Keratinocyte (primary cell): ENCODE measurements at regions not wholly inside any gene's neighbourhood (a gene's known extent, or its start where the extent isn't known, plus 50 kb on each side); places are given as distances from the start of the nearest gene placed in this dataset.
"Not testable (repeated sequence)": the region's sequence is repeated elsewhere in the genome, so short reads cannot be mapped to it uniquely, and the experiment has no call there.

Experiments
- EZH2 ChIP-seq: IDR thresholded peaks from one replicate; pipeline ENCODE4 v1.6.1; 2012; ENCODE audit warnings: inconsistent platforms, mild to moderate bottlenecking, low read length, moderate library complexity
- TF ChIP-seq, protein P1 (sequence below), 3 experiments: IDR thresholded peaks in 1 of 3; conservative IDR thresholded peaks in 1 of 3; optimal IDR thresholded peaks in 1 of 3; 2 replicates in 2 of 3; 3 replicates in 1 of 3; pipeline versions ENCODE3 to v1.5.1; 2011; ENCODE audit warnings: low read length in 3 of 3, mild to moderate bottlenecking in 3 of 3, moderate library complexity in 2 of 3, control low read depth in 1 of 3, inconsistent platforms in 1 of 3; ENCODE audit not compliant: insufficient read depth in 2 of 3; ENCODE audit errors: extremely low read depth in 1 of 3

DNA sequence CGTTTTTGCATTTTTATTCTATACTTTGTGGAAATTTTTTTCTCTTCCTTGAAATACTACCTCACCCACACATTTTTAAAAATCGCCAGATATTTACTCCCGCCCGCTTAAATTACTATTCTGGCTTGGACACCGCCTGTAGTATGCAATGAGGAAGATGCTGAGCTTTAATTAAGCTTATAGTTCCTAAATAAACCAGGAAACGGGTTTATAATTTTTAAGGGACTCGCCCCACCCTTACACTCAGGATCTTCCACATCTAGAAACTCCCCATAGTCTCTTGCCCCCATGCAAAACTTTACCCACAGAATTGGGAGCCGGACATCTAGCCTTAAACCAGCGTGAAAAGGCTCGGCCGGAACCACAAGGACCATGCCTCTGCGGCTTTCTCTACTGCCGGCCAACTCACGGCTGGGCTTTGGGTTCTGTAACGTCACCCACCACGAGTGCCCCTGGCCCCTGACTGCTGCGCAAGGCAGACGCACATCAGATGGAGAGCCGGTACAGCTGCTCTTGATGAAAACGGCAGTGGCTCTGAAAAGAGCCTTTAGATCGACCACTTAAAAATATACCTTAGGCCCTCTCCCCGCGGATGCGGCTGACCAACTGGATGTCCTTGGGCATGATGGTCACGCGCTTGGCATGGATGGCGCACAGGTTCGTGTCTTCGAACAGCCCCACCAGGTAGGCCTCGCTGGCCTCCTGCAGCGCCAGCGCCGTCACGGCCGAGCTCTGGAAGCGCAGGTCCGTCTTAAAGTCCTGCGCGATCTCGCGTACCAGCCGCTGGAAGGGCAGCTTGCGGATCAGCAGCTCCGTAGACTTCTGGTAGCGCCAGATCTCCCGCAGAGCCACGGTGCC, 66.3 kb downstream of the FAM72B start:
- TF ChIP-seq, protein P1, sequence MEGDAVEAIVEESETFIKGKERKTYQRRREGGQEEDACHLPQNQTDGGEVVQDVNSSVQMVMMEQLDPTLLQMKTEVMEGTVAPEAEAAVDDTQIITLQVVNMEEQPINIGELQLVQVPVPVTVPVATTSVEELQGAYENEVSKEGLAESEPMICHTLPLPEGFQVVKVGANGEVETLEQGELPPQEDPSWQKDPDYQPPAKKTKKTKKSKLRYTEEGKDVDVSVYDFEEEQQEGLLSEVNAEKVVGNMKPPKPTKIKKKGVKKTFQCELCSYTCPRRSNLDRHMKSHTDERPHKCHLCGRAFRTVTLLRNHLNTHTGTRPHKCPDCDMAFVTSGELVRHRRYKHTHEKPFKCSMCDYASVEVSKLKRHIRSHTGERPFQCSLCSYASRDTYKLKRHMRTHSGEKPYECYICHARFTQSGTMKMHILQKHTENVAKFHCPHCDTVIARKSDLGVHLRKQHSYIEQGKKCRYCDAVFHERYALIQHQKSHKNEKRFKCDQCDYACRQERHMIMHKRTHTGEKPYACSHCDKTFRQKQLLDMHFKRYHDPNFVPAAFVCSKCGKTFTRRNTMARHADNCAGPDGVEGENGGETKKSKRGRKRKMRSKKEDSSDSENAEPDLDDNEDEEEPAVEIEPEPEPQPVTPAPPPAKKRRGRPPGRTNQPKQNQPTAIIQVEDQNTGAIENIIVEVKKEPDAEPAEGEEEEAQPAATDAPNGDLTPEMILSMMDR (optimal IDR thresholded peaks at IDR 0.05 in 1 of 3, IDR thresholded peaks at IDR 0.05 in 1 of 3, conservative IDR thresholded peaks at IDR 0.05 in 1 of 3; ENCODE audit: extremely low read depth in 1 of 3, insufficient read depth in 2 of 3, low read length in 3 of 3): not testable (repeated sequence)
- not testable (repeated sequence) for TF ChIP-seq EZH2
